ENCODE measurements at regions not wholly inside any gene's neighbourhood (a gene's known extent, or its start where the extent isn't known, plus 50 kb on each side); places are given as distances from the start of the nearest gene placed in this dataset.

DNA sequence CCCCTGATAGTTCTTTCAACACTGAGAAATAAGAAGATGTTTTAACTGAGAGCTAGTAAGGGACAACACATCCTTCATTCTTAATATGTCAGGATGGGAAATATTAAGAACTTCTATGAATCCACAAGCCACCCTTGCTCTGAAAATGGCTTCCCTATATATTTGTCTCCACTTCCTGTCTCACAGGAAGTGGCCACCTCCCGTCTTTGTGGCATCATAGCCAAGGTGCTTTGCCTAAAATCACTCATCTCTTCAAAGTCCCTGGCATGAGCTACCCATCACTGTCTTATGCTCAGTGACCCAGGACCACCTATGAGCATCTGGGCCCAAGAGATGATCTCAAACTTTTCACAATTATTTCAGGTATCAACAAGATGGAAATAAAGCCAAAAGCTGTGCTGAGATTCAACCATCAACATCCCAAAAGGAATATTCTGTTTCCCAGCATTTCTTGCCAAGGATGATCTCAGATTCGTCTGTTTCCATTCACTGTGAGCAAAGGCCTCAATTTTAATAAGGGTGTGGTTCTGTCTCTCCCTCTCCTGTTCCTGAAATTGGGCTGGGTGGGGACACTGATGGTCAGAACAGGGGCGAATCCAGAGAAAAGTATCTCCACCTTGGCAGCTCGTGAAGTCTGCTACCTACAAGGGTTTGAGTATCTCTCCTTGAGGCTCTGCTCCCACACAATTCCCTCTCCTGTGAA is 493.9 kb downstream of the MN1 start:
- no peak overlapping the region for H4K5ac ChIP-seq (ENCODE audit: insufficient read length, low read depth, low read length)
- no peaks in the 10 kb centered on the region for H3K27me3 ChIP-seq (ENCODE audit: insufficient read depth, low read length)
- H4K91ac ChIP-seq (ENCODE audit: insufficient read length, low read depth, low read length): no peak overlapping the region
- TF ChIP-seq, protein P1, sequence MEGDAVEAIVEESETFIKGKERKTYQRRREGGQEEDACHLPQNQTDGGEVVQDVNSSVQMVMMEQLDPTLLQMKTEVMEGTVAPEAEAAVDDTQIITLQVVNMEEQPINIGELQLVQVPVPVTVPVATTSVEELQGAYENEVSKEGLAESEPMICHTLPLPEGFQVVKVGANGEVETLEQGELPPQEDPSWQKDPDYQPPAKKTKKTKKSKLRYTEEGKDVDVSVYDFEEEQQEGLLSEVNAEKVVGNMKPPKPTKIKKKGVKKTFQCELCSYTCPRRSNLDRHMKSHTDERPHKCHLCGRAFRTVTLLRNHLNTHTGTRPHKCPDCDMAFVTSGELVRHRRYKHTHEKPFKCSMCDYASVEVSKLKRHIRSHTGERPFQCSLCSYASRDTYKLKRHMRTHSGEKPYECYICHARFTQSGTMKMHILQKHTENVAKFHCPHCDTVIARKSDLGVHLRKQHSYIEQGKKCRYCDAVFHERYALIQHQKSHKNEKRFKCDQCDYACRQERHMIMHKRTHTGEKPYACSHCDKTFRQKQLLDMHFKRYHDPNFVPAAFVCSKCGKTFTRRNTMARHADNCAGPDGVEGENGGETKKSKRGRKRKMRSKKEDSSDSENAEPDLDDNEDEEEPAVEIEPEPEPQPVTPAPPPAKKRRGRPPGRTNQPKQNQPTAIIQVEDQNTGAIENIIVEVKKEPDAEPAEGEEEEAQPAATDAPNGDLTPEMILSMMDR (conservative IDR thresholded peaks at IDR 0.05): no peak
- DNase-seq: no peak
- peaks cover 12% of the 10 kb centered on the region; the same call in 1 of the 2 replicates for H3K4me1 ChIP-seq (ENCODE audit: insufficient read depth, low read length)
- Mint-ChIP-seq H3K9me3 (peaks cover 0 to 4% of the 10 kb centered on the region in 2 experiments; a peak in 1 of 5 replicates), H3K27ac (no peak overlapping the region), H3K36me3 (ENCODE audit: insufficient read depth in 1 of 3, low read depth in 3 of 3) (peaks cover 0 to 2% (median 0%) of the 10 kb centered on the region in 3 experiments; a peak in 3 of 7 replicates), H3K4me1 (peaks cover 0 to 4% of the 10 kb centered on the region in 2 experiments; a peak in 2 of 4 replicates), H3K27me3 (ENCODE audit: low read depth) (peaks cover 9% of the 10 kb centered on the region), H3K4me3 (no peak overlapping the region)
- no peak overlapping the region for H3K18ac ChIP-seq (ENCODE audit: insufficient read length, low read depth, low read length)
- H3K9ac ChIP-seq (ENCODE audit: extremely low read depth, insufficient read length, low read length): no peak overlapping the region
- no peak overlapping the region for H2BK12ac ChIP-seq (ENCODE audit: insufficient read length, low read depth, low read length)
- H2BK120ac ChIP-seq (ENCODE audit: low read depth, low read length, poor library complexity, severe bottlenecking): no peak overlapping the region
- no peak overlapping the region for H3K4ac ChIP-seq (ENCODE audit: low read depth, low read length)
- no peaks in the 10 kb centered on the region for H3K79me2 ChIP-seq (ENCODE audit: insufficient read depth, low read length)
- no CpG with 5 or more reads among the region's 4 CpGs for WGBS (ENCODE audit: extremely low coverage, insufficient read length, low lambda C conversion rate)
- H2BK15ac ChIP-seq (ENCODE audit: low read depth, low read length): no peak overlapping the region
- H2BK20ac ChIP-seq (ENCODE audit: low read depth, low read length, poor library complexity, severe bottlenecking): no peak overlapping the region
- H2AK5ac ChIP-seq (ENCODE audit: insufficient read length, low read length): no peak overlapping the region
- H3T11ph ChIP-seq (ENCODE audit: low read length): no peak overlapping the region
- H3K56ac ChIP-seq (ENCODE audit: insufficient read length, low read depth, low read length): no peak overlapping the region
- no peaks in the 10 kb centered on the region for H4K20me1 ChIP-seq (ENCODE audit: control insufficient read depth, insufficient read depth, insufficient read length)
- H2AFZ ChIP-seq (ENCODE audit: low read length): no peak overlapping the region
- no peak overlapping the region for H3K23ac ChIP-seq (ENCODE audit: insufficient read length, low read depth, low read length)
- H3K79me1 ChIP-seq (ENCODE audit: insufficient read depth, low read depth, low read length, poor library complexity, severe bottlenecking): no peaks in the 10 kb centered on the region
- no peak overlapping the region for H4K8ac ChIP-seq (replicated peaks; ENCODE audit: insufficient read length, low read depth, low read length)
- H3K14ac ChIP-seq (ENCODE audit: insufficient read depth, low read length): no peak overlapping the region
- no peak overlapping the region for H3K27ac ChIP-seq (ENCODE audit: insufficient read length, low read depth, low read length)
- H2BK5ac ChIP-seq (ENCODE audit: insufficient read length, low read length): no peak overlapping the region
- H3K9me3 ChIP-seq (ENCODE audit: control insufficient read depth, low read depth, low read length): no peaks in the 10 kb centered on the region
- H3K23me2 ChIP-seq (ENCODE audit: insufficient read length, low read depth, low read length, poor library complexity, severe bottlenecking): no peaks in the 10 kb centered on the region
- H3K4me2 ChIP-seq (ENCODE audit: insufficient read depth, insufficient read length, low read length): no peak overlapping the region
